ENCODE measurements at regions not wholly inside any gene's neighbourhood (a gene's known extent, or its start where the extent isn't known, plus 50 kb on each side); places are given as distances from the start of the nearest gene placed in this dataset.

DNA sequence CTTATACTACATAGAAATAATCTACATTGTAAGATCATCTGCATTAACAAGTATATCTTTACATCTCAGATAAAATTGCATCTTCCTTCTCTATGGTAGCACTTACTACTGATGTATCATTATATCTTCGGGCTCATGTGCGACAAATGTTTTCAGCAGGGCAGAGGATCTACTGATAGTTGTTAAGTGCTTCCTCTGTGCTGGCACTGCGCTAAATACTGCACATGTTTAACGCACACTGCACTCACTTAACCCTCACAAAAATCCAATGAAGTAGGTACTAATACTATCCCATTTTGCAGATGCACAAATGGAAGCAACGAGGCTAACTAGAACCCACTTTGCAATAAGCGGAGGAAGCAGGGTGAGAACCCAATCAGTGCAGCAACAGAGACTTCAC lies 75.6 kb upstream of the USP25 start:
- intact Hi-C loops (cut with micrococcal nuclease; ENCODE audit: unreplicated experiment): no loop called here
- ATAC-seq (no peak), DNase-seq (ENCODE audit: low read depth, low spot score) (no peak)
- H3K27ac ChIP-seq (ENCODE audit: low read length): no peak overlapping the region
- no peaks in the 10 kb centered on the region for H3K36me3 ChIP-seq (ENCODE audit: control insufficient read depth, insufficient read depth, low read length)
- BruUV-seq (replicated peaks): no TSS peak
- CTCF ChIA-PET: no interaction called here
- no peaks in the 10 kb centered on the region for H3K4me1 ChIP-seq (ENCODE audit: control insufficient read depth, insufficient read depth, low read length)
- H3K4me3 ChIP-seq (ENCODE audit: low read depth in 2 of 2, low read length in 2 of 2): no peak overlapping the region
- H3K9me3 ChIP-seq (ENCODE audit: control insufficient read depth, insufficient read depth, low read depth, low read length): no peaks in the 10 kb centered on the region
- POLR2A ChIA-PET: no interaction called here
- no peak for TF ChIP-seq TCF7L2 (IDR thresholded peaks at IDR 0.05; ENCODE audit: low read depth, low read length)
- TF ChIP-seq SIN3A (IDR thresholded peaks at IDR 0.05; ENCODE audit: borderline replicate concordance, insufficient read depth, low read depth, low read length): no peak
- TF ChIP-seq, protein P1, sequence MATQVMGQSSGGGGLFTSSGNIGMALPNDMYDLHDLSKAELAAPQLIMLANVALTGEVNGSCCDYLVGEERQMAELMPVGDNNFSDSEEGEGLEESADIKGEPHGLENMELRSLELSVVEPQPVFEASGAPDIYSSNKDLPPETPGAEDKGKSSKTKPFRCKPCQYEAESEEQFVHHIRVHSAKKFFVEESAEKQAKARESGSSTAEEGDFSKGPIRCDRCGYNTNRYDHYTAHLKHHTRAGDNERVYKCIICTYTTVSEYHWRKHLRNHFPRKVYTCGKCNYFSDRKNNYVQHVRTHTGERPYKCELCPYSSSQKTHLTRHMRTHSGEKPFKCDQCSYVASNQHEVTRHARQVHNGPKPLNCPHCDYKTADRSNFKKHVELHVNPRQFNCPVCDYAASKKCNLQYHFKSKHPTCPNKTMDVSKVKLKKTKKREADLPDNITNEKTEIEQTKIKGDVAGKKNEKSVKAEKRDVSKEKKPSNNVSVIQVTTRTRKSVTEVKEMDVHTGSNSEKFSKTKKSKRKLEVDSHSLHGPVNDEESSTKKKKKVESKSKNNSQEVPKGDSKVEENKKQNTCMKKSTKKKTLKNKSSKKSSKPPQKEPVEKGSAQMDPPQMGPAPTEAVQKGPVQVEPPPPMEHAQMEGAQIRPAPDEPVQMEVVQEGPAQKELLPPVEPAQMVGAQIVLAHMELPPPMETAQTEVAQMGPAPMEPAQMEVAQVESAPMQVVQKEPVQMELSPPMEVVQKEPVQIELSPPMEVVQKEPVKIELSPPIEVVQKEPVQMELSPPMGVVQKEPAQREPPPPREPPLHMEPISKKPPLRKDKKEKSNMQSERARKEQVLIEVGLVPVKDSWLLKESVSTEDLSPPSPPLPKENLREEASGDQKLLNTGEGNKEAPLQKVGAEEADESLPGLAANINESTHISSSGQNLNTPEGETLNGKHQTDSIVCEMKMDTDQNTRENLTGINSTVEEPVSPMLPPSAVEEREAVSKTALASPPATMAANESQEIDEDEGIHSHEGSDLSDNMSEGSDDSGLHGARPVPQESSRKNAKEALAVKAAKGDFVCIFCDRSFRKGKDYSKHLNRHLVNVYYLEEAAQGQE (IDR thresholded peaks at IDR 0.05; ENCODE audit: insufficient read depth in 1 of 2, low read depth in 2 of 2, low read length in 1 of 2): no peak
- TF ChIP-seq, protein P2, sequence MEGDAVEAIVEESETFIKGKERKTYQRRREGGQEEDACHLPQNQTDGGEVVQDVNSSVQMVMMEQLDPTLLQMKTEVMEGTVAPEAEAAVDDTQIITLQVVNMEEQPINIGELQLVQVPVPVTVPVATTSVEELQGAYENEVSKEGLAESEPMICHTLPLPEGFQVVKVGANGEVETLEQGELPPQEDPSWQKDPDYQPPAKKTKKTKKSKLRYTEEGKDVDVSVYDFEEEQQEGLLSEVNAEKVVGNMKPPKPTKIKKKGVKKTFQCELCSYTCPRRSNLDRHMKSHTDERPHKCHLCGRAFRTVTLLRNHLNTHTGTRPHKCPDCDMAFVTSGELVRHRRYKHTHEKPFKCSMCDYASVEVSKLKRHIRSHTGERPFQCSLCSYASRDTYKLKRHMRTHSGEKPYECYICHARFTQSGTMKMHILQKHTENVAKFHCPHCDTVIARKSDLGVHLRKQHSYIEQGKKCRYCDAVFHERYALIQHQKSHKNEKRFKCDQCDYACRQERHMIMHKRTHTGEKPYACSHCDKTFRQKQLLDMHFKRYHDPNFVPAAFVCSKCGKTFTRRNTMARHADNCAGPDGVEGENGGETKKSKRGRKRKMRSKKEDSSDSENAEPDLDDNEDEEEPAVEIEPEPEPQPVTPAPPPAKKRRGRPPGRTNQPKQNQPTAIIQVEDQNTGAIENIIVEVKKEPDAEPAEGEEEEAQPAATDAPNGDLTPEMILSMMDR (IDR thresholded peaks at IDR 0.05): no peak
- in situ Hi-C loops (cut with HindIII; ENCODE audit: low pct_unique_long_range_greater_than_20kb, low sequenced_read_pairs): no loop called here
- no peaks in the 10 kb centered on the region; the same call in 1 of the 2 replicates for H3K27me3 ChIP-seq (ENCODE audit: control insufficient read depth, insufficient read depth, low read length)

DNA sequence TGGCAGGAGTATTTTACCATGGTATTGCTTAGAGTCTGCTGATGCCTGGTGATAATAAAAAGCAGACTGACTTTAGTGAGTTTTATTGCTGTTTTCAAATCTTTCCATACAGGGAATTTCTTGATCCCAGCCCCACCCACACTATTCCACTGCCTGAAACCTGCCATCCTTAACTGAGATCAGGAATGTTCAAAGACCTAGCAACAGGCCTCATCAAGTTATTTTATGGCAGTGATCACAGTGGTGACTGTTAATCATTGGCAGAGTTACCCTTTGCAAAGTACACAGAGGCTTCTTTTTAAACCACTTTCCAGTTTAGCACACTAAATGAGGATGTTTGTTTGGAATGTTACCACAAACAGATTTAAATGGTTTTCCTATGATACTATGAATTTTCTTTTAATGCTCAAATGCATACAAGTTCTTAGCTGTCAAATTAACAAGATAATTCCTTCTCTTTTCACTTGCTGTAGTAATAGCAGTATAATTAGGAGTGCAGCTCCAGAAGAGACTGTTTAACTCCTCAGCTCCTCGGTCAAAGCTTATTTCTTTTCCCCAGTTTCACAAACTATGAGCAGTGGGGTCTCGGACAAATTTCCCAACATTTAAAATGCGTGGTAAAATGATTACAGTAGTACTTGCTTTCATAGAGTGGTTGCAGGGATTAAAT lies 69.9 kb upstream of the USP25 start:
- Histone ChIP-seq H3K9me3 (ENCODE audit: control insufficient read depth, insufficient read depth, low read depth, low read length) (no peaks in the 10 kb centered on the region), H3K4me3 (ENCODE audit: low read depth in 2 of 2, low read length in 2 of 2) (no peak overlapping the region), H3K27ac (ENCODE audit: low read length) (no peak overlapping the region), H3K36me3 (ENCODE audit: control insufficient read depth, insufficient read depth, low read length) (no peaks in the 10 kb centered on the region), H3K27me3 (ENCODE audit: control insufficient read depth, insufficient read depth, low read length) (no peaks in the 10 kb centered on the region), H3K4me1 (ENCODE audit: control insufficient read depth, insufficient read depth, low read length) (no peaks in the 10 kb centered on the region)
- TF ChIP-seq, protein P1 (IDR thresholded peaks at IDR 0.05; ENCODE audit: insufficient read depth in 1 of 2, low read depth in 2 of 2, low read length in 1 of 2): no peak
- TF ChIP-seq, protein P2 (IDR thresholded peaks at IDR 0.05): no peak
- TF ChIP-seq POLR2AphosphoS5 (IDR thresholded peaks at IDR 0.05; ENCODE audit: low read depth, low read length) (no peak), SIN3A (IDR thresholded peaks at IDR 0.05; ENCODE audit: borderline replicate concordance, insufficient read depth, low read depth, low read length) (no peak), TCF7L2 (IDR thresholded peaks at IDR 0.05; ENCODE audit: low read depth, low read length) (no peak)
- intact Hi-C loops (cut with micrococcal nuclease; ENCODE audit: unreplicated experiment): no loop called here
- CTCF ChIA-PET: no interaction called here
- DNase-seq (ENCODE audit: low read depth, low spot score): no peak
- in situ Hi-C loops (cut with HindIII; ENCODE audit: low pct_unique_long_range_greater_than_20kb, low sequenced_read_pairs): no loop called here
- no TSS peak for BruUV-seq (replicated peaks)
- POLR2A ChIA-PET: no interaction called here
- ATAC-seq: no peak

All from Panc1 (cell line).